ENCODE measurements at regions not wholly inside any gene's neighbourhood (a gene's known extent, or its start where the extent isn't known, plus 50 kb on each side); places are given as distances from the start of the nearest gene placed in this dataset.
"Not testable (repeated sequence)": the region's sequence is repeated elsewhere in the genome, so short reads cannot be mapped to it uniquely, and the experiment has no call there.

DNA sequence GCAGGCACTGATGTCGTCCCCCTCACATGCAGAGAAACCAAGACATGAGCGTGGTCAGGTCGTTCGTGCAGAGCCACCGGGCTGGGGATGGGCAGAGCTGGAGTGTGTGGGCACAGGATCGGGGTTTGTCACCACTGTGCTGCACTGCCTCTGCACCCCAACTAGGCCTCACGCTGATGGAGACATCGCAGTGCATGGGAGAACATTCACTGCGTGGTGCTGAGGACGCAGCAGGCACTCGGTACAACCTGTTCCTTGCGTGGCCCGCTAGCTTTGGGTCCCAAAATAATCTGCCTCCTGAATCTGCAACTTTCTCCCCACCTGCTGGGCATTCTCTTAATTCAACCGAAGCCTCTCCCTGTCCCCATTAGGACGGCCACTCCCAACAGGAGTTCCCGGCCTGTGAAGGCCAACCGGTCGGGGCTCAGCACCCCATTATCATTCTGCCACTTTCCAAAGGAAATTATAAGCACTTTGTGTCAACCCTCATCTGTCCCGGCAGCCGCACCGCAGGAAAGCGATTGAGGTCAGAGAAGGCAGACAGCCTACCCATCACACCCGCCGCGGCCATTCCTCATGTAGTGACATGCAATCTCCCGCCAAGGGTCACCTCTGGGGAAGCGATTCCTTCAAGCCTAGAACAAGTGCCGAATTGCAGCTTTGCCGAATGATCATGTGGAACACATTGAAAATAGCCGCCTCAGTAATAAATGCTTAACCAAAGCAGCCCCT lies 490.4 kb downstream of the MN1 start:
- no peak for DNase-seq (ENCODE audit: low read depth in 2 of 2)

DNA sequence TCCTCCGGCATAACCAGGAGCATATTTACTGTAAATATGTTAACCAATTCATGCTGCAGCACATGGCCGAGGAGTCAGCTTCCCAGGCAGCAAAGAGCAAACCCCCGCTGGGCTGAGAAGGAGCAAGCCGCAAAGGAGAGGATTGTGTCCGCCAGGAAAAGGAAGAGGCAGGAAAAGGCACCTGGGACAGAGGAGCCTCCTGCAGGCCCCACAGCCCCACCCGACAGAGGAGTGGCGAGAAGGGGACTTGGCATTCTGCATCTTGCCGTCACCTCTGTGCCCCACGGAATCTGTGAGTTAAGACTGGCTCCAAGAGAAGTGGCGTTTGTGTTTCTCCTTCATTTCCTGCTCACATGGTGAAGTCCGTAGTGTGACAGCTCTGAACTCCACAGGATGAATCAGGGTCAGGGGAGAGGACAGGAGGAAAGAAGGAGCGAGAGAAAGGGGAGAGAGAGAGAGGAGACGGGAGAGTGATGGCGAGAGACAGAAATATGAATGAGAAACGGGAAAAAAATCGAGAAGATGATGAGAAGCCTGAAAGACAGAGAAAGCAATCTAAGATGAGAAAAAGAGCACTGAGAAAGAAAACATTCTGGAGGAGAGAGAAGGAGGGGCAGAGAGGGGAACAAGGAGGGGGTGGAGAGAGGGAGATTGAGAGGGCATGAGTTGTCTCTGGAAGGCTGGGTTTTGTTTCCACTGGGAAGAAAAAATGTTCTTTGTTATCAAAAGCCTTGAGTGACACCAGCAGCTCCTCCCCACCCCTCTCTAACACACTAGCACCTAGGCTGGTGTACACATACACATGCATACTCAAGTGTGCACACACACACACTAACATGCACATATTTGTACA lies 489.6 kb downstream of the MN1 start:
- DNase-seq (ENCODE audit: low read depth in 2 of 2): no peak

DNA sequence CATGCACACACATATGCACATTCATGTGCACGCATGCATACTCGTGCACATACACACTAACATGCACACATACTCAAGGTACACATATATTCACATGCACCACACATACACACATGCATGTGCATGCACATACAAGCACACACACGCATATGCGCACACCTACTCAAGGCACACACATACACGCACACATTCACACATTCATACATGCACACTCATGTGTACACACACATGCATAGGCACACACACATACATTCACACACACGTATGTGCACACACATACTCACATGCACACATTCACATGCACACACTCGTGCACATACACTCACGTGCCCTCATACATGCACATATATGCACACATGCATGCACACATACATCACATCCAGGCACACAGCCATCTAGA lies 489.0 kb downstream of the MN1 start:
- no peak for DNase-seq (ENCODE audit: low read depth in 2 of 2)

DNA sequence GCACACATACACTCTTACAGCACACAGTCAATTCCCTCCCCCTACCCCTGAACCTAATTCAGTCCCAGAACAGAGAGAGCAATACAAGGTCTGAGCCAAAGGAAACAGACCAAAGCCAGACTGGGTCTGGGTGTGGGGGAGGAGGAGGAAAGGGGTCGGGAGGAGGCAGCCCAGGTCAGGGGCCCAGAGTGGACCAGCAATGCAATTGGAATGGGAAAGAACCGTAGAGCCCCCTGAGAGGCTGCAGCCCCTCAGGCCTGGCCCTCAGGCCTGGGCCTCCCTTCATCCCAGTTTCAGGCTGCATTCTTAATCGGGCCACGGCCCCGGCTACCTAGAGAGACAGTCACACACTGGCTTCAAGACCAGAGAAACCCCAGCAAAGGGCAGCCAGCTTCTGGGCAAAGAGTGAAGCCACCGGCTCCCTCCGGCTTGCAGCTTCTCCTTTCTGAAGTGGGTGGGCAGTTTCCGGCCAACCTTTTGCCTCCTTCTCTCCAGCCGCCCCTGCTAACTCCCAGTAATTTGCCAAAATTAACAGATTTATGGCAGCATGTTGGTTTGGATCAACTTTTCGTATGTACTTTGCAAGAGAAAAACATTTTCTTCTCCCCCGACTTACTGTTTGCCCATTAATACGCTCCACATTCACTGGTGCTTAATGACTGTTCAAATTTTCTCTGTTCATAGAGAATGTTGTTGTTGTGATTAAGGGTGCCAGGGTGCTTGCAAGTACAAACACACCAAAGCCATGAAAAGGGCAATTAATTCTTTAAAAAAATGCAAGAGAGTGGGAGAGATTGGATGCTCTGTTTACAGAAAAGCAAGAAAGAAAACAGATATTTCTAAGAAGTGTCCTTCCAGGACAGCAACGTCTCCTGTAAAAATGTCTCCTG lies 488.3 kb downstream of the MN1 start:
- no peak for DNase-seq (ENCODE audit: low read depth in 2 of 2)

DNA sequence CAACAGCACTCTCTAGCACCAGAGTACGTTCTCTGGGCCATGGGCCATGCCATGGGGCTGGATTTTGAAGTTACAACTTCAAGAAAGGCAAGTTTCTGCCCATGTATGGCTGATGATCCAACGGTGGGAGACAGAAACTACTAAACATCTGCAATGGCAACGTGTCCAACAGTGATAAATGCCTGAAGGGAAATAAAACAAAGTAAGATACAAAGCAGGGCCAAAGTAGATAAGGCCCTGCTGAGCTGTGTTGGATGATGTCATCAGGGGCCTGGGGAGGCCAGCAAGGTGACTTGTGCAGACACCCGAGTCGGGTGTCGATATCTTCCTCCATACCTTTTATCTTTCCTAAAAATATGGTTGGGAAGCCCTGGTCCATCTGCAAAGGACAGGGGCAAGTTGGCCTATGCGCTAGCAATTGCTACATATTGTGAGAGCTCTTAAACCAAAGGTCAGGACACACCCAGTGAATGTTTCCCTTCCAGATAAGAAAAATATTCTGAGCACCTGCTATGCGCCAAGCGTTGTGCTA lies 487.2 kb downstream of the MN1 start:
- no peak for DNase-seq (ENCODE audit: low read depth in 2 of 2)

DNA sequence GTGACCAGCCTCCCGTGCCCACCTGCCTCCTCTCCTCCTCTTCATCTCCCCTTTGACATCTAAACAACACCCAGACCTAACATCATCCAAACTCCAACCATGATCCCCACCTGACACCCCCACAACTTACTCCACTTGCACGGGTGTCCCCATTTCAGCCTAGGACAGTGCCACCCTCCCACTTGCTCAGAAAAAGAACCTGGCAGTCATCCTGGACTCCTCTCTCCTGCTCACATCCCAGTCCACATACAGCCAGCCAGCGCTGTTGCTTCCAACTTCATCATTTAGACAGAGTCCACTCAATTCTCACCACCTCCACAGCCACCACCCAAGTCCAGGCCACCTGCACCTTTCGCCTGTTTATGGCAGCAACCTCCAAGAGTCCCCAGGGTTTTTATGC lies 485.7 kb downstream of the MN1 start:
- DNase-seq (ENCODE audit: low read depth in 2 of 2): no peak

DNA sequence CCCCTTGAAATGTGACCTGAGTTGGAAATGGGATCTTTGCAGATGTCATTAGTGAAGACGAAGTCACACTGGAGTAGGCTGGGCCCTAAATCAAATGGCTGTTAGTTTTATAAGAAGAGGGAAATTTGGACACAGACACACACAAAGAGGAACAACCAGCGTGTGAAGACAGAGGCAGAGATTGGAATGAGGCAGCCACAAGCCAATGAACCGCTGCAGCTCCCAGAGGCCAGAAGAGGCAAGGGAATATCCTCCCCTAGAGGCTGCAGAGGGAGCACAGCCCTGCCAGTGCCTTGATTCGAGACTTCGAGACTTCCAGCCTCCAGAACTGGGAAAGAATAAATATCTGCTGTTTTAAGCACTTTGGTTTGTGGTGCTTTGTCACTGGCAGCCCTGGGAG lies 484.5 kb downstream of the MN1 start:
- no peak for DNase-seq (ENCODE audit: low read depth in 2 of 2)

DNA sequence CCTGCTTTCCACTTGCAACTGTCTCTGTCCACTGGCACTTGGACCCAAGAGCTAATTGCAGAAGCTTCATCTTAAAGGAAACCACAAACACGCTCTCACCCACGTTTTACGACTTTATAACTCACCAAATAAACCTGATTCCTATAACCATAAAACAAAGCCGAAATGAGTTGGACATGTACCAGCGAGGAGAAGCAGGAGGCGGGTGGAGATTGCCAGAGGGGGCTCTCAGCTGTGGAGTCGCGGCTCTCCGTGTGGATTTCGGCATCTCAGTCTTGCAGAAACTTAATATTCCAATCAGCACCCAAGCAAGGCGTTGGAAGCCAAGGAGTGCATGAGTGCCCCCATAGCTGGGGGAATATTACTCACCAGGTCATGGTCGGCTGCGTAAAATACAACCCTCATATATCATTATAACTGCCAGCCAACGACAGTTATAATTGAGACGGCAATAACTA lies 483.6 kb downstream of the MN1 start:
- no peak for DNase-seq (ENCODE audit: low read depth in 2 of 2)

DNA sequence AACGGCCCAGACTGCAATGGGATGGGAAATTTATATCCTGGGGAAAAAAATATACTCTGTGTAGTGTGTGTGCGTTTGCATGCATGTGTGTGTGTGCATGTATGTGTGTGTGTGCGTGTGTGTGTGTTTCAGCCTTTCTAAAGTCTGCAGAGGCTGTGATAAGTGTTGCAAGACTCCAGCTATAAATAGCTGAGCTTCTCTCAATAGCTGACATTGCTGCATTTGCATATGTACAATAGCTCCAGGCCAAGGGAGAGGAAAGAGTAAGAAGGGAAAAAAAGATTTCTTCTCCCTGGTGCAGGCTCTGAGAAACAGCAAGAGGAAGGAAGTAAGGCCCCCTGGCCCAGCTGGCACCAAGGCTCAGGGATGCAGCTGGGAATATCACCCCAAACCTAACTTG lies 483.0 kb downstream of the MN1 start:
- no peak for DNase-seq (ENCODE audit: low read depth in 2 of 2)

DNA sequence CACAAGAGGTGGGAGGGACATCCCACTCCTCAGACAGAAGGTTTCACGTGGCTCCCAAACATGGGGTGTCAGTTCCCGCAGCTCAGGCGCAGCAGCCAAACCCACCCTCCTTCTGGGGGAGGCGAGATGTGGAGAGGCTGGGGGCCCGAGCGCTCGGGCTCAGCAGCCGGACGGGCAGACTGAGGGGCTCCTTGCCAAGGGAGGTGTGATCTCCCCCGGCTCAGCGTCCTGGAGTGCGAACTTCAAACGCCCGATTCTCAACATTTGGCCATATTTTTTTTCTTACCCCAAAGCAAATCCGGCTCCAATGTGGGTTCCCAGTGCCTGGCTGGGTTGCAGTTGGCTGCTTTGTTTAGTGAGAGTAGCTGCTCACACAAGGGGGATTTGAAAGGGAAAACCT lies 477.9 kb downstream of the MN1 start:
- DNase-seq (ENCODE audit: low read depth in 2 of 2): no peak

DNA sequence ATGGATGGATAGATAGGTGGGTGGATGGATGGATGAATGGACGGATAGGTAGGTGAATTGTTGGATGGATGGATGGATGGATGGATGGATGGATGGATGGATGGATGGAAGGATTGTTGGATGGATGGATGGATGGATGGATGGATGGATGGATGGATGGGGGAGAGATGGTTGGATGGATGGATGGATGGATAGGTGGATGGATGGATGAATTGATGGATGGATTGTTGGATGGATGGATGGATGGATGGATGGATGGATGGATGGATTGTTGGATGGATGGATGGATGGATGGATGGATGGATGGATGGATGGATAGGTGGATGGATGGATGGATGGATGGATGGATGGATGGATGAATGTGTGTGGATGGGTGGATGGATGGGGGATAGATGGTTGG lies 476.6 kb downstream of the MN1 start:
- DNase-seq (ENCODE audit: low read depth in 2 of 2): not testable (repeated sequence)

DNA sequence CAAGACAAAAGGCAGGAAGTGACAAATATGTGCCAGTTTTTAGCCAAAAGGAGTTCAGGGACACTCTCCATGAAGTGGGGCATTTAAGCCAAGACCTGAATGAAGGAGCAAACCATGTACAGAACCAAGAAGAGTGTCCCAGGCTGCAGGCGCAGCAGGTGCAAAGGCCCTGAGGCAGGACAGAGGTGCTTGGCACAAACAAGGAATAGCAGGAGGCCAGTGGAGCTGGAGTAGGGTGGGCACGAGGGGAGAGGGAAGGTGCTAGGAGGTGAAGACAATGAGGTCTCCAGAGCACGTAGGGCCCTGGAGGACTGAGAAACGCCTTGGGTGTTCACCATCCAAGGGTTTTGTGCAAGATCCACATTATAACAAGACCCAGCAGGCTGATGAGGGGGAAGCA lies 474.1 kb downstream of the MN1 start:
- DNase-seq (ENCODE audit: low read depth in 2 of 2): no peak

DNA sequence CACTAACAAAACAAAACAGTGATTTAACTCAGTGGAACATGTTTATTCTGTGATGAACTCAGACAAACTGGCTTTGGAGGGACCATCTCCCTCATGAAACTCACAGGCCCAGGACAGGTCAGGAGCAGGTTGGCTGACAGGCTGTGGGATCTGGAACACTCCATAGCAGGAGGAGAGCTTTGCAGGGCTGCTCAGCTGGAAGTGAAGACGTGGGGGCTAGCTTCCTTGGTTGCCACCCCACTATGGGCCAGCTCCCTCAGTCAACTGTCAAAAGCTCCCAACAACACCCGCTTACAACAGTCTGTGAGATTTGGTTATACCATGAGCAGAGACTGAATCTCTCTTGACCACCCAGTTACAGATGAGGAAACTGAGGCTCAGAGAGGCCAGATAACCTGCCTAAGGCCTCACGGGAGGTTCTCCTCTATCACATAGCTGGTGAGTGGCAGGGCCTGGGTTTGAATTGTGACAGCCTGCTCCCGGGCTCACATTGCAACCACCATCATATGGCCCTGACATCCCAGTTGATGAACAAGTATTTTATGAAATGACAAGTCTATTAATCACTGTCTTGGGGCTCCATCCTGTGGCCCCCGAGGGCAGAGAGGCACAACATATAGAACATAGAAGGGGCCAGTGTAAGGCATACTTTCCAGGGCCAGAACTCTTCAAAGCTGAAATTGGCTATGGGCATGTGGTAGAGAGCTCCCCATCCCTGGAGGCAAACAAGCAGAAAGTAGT lies 473.4 kb downstream of the MN1 start:
- no peak for DNase-seq (ENCODE audit: low read depth in 2 of 2)

DNA sequence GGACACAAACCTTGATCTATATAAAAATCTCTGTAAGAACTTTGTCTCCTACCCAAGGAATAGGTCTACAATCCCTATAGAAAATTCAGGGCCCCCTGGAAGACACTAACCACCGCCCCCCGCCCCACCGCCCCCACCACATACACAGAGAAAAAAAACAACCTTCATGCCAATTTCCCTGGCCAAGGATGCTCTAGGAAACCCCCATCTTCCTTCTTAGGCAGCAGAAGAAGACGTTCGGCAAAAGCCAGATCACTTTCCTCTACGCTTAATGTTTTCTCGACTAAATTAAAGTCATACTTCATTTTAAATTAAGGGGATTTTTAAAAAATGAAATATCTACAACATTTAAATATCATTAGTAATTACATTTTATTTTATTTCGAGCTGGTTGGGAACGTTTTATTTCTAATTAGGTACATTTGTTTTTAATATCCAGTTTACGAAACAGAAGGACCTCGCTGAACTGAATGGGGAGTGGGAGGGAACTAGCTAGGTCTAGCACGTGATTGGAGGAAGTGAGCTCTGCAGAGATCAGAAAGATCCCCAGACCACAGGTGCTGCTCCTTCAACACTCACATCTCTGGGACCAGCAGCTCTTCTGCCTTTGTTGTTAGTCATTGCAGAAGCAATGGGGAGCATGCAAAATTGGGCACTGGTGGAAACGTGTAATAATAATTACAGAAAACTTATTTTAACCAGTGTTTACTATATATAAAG lies 472.3 kb downstream of the MN1 start:
- no peak for DNase-seq (ENCODE audit: low read depth in 2 of 2)

DNA sequence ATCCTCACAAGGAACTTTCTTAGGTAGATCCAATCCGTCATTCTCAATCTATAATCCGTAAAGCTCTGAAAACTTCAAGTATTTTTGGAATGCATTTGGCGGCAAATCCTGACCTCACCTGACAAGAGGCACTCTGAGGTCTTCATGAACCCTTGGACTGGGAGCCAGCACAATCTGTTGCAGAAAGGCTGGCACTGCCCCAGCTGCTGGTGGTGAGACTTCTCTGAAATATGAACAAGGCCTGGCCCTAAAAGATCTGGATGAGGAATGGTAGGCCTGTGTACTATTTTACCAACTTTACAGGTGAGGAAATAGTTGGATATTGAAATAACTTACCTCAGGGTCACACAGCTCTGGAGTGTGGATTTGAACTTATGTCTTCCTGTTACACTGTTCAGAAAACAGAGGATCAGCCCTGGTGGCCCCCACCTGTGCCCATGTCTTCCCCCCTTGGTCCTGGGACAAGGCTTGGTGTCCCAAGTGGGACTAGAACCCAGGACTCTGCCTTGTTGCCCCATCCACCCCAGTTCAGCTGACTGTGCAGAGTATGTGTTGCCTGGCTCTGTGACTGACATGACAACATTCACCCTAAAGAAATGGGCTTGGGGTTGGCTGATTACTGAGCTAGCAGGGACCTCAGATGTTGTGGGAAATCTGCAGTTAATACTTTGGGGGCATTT lies 471.4 kb downstream of the MN1 start:
- no peak for DNase-seq (ENCODE audit: low read depth in 2 of 2)

DNA sequence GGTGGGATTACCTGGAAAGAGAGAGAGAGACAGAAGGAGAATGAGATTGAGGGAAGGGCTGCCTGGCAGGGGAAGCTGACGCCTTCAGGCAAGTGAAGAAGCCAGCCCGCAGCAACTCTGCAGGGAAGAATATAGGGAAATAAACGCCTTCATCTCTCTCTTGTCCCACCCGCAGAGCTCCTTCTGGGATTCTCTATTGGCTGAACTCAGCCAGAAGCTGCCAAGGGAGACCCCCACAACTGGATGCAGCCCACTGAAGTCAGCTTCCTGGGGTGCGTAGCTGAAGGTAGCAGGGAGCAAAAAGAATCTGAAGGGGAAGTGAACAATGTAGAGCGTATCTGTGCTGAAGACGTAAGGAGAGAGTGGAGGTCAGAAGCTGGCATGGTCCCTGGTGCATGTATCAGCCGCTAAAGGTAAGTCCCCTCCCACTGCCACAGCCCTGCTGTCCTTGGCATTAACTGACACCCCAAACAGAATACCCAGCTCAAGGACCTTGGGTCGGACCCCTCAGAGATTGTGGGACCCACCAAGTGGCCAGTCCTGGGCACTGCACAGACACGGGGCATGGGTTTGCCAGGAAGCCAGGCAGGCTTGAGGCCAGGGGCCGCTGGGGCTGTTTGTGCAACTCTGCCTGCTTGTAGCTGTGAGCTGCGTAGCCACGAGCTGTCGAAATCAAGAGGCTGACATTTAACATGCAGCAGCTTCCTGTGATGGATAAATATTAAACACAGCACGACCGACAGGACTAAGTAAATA lies 469.9 kb downstream of the MN1 start:
- DNase-seq (ENCODE audit: low read depth in 2 of 2): no peak

DNA sequence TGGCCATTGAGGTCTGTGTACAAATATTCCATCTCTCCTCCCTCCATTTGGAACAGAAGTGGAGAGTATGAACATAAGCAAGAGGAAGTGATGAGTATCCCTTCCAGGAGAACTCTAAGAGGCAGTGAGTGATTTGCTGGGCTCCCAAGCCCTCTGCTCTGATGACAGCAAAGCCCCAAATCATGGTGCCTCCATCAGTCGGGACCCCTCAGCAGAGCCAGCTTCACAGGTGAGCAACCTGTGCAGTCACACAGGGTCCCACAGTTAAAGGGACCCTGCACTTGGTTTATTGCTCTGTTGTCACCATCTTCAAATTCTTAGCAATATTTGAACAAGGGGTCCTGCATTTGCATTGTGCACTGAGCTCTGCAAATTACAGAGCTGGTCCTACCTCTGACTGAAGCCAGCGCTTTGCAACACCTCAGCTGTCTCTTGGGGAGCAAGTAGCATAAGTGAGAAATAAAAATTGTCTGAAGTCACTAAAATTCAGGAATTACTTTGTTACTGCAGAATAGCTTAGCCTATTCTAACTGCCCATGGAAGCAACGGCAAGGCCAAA lies 466.4 kb downstream of the MN1 start:
- DNase-seq (ENCODE audit: low read depth in 2 of 2): no peak

DNA sequence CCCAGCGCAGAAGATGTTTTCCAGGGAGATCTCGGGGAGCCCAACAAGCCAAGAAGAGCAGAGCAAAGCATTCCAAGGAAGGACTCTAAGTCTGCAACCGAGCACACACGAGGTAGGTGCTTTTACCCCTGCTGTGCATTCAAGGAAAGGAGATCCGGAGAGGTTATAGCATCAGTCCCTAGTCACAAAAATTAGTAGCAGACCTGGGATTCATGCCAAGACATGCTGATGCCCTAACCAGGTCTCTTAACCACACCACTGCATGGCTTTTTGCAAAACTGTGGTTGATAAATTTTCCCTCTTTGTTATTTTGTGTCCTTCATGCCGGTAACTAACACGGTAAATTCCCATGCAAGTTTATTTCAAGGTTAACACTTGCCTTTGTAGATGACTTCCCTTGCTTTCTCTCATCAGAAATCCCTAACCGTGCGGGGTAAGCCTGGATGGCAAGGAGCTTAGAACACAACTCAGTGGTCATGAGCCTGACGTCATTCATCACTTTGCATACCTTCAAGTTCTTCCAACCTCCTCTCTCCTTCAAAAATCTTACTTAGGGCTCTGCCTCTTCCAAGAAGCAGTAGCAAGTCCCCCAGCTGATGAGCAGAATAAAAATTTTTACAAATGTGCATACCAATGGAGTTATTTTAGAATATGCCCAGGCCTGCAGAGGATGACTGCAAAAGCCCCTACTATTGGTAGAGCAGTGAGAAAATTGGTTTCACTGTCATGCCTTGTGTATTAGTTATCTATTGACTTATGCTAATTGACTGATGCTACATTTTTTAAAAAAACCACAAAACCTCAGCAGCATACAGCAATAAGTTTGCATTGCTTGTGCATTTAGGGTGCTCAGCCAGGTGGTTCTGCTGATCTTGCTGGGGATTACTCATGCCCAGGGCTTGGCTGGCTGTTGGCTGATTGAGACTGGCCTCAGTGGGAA lies 465.1 kb downstream of the MN1 start:
- no peak for DNase-seq (ENCODE audit: low read depth in 2 of 2)
